ENCODE measurements at regions not wholly inside any gene's neighbourhood (a gene's known extent, or its start where the extent isn't known, plus 50 kb on each side); places are given as distances from the start of the nearest gene placed in this dataset.

GRCh38 chr2:57330447-57330846 is 716.2 kb upstream of the VRK2 start:
- no peak overlapping the region for H3K27ac ChIP-seq
- TF ChIP-seq POLR2A (IDR thresholded peaks at IDR 0.05) = no peak
- no peak for TF ChIP-seq EP300 (IDR thresholded peaks at IDR 0.05)
- TF ChIP-seq CTCF (IDR thresholded peaks at IDR 0.05) = no peak
- TF ChIP-seq POLR2AphosphoS5 (IDR thresholded peaks at IDR 0.05) = no peak
- no peak for ATAC-seq
- no peak overlapping the region for H3K4me3 ChIP-seq
- H3K9me3 ChIP-seq = no peaks in the 10 kb centered on the region
- 39 to 48% methylated on average over 2 of the region's 2 CpGs for WGBS, 2 donors (ENCODE audit: low coverage in 1 of 2)
- H3K36me3 ChIP-seq = no peaks in the 10 kb centered on the region
- H3K27me3 ChIP-seq = no peaks in the 10 kb centered on the region
- no peaks in the 10 kb centered on the region for H3K4me1 ChIP-seq

DNA sequence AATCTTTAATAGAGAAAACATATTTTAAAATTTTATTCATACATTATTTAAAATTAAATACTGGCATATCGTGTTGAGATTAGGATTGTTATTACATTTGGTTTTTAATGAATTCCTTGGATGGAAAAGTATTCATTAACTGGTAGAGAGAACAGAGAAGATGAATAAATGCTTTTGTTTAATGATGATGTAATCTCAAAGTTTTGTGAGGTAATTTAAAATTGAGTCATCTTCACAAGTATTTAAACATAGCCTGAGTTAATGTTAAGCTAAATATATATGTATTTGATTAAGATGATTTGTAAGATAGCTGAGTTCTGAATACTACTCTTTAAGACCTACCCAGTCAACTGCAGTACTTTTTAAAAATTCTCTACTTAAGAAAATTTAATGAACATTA is 713.4 kb upstream of the VRK2 start:
- WGBS, 2 donors (ENCODE audit: low coverage in 1 of 2) = 58 to 59% methylated on average over 1 of the region's 1 CpG
- H3K9me3 ChIP-seq = no peaks in the 10 kb centered on the region
- no peaks in the 10 kb centered on the region for H3K36me3 ChIP-seq
- no peak overlapping the region for H3K4me3 ChIP-seq
- H3K4me1 ChIP-seq = no peaks in the 10 kb centered on the region
- no peak overlapping the region for H3K27ac ChIP-seq
- H3K27me3 ChIP-seq = no peaks in the 10 kb centered on the region
- no peak for TF ChIP-seq EP300 (IDR thresholded peaks at IDR 0.05)
- TF ChIP-seq POLR2A (IDR thresholded peaks at IDR 0.05) = no peak
- no peak for TF ChIP-seq CTCF (IDR thresholded peaks at IDR 0.05)
- no peak for TF ChIP-seq POLR2AphosphoS5 (IDR thresholded peaks at IDR 0.05)
- no peak for ATAC-seq

- no peak for ATAC-seq
- WGBS, 2 donors (ENCODE audit: low coverage in 1 of 2) = 83 to 100% methylated on average over 1 of the region's 1 CpG
Observed at GRCh38 chr2:57343391-57344006, 703.1 kb upstream of the VRK2 start.

GRCh38 chr2:57368190-57368589 is 678.4 kb upstream of the VRK2 start:
- Histone ChIP-seq H3K36me3 (no peaks in the 10 kb centered on the region), H3K4me1 (no peaks in the 10 kb centered on the region), H3K9me3 (no peaks in the 10 kb centered on the region), H3K27ac (no peak overlapping the region), H3K27me3 (no peaks in the 10 kb centered on the region), H3K4me3 (no peak overlapping the region)
- no peak for TF ChIP-seq CTCF (IDR thresholded peaks at IDR 0.05)
- no peak for TF ChIP-seq POLR2A (IDR thresholded peaks at IDR 0.05)
- TF ChIP-seq POLR2AphosphoS5 (IDR thresholded peaks at IDR 0.05) = no peak
- TF ChIP-seq EP300 (IDR thresholded peaks at IDR 0.05) = no peak
- WGBS, 2 donors (ENCODE audit: low coverage in 1 of 2) = 86% methylated on average over 1 of the region's 1 CpG; no CpG with 5 or more reads in 1 of the 2 donors
- ATAC-seq = no peak

More at GRCh38 chr2:57343391-57344006, 703.1 kb upstream of the VRK2 start:
- no peak for TF ChIP-seq POLR2AphosphoS5 (IDR thresholded peaks at IDR 0.05)
- no peak for TF ChIP-seq EP300 (IDR thresholded peaks at IDR 0.05)
- no peak for TF ChIP-seq CTCF (IDR thresholded peaks at IDR 0.05)
- TF ChIP-seq POLR2A (IDR thresholded peaks at IDR 0.05) = no peak
- Histone ChIP-seq H3K9me3 (peaks cover 0 to 12% (median 0%) of the 10 kb centered on the region in 3 donors), H3K4me3 (no peak overlapping the region), H3K27ac (no peak overlapping the region), H3K27me3 (no peaks in the 10 kb centered on the region), H3K4me1 (no peaks in the 10 kb centered on the region), H3K36me3 (no peaks in the 10 kb centered on the region)

- no peak for ATAC-seq
- 12 to 15% methylated on average over 3 of the region's 3 CpGs for WGBS, 2 donors (ENCODE audit: low coverage in 1 of 2)
Observed at GRCh38 chr2:57370882-57371585, 675.6 kb upstream of the VRK2 start.

More at GRCh38 chr2:57370882-57371585, 675.6 kb upstream of the VRK2 start:
- Histone ChIP-seq H3K27ac (no peak overlapping the region), H3K36me3 (no peaks in the 10 kb centered on the region), H3K9me3 (no peaks in the 10 kb centered on the region), H3K27me3 (no peaks in the 10 kb centered on the region), H3K4me3 (no peak overlapping the region), H3K4me1 (no peaks in the 10 kb centered on the region)
- no peak for TF ChIP-seq POLR2AphosphoS5 (IDR thresholded peaks at IDR 0.05)
- TF ChIP-seq EP300 (IDR thresholded peaks at IDR 0.05) = no peak
- no peak for TF ChIP-seq POLR2A (IDR thresholded peaks at IDR 0.05)
- no peak for TF ChIP-seq CTCF (IDR thresholded peaks at IDR 0.05)
